ENCODE measurements at regions not wholly inside any gene's neighbourhood (a gene's known extent, or its start where the extent isn't known, plus 50 kb on each side); places are given as distances from the start of the nearest gene placed in this dataset.
A peak's percentile ranks its signal among the peaks of the same experiment; 100 is the strongest.

- DNase-seq (ENCODE audit: low spot score) (no peak), ATAC-seq (no peak)
- no peaks in the 10 kb centered on the region for H3K27me3 ChIP-seq (ENCODE audit: insufficient read depth)
- Mint-ChIP-seq H3K27ac (0 out of 2 replicates have a peak overlapping the region, but pooled peaks have one; percentile 1), H3K9me3 (no peaks in the 10 kb centered on the region), H3K36me3 (ENCODE audit: low read depth) (no peaks in the 10 kb centered on the region), H3K4me3 (no peak overlapping the region), H3K4me1 (peaks cover 26% of the 10 kb centered on the region), H3K27me3 (ENCODE audit: insufficient read depth, low read depth, poor library complexity) (no peaks in the 10 kb centered on the region)
- TF ChIP-seq POLR2AphosphoS5 (IDR thresholded peaks at IDR 0.05; ENCODE audit: low read depth) (no peak), NANOG (IDR thresholded peaks at IDR 0.05; ENCODE audit: borderline replicate concordance) (no peak), JUNB (IDR thresholded peaks at IDR 0.05; ENCODE audit: unreplicated experiment) (no peak), STAT1 (IDR thresholded peaks at IDR 0.05; ENCODE audit: unreplicated experiment) (no peak)
- TF ChIP-seq, protein P1, sequence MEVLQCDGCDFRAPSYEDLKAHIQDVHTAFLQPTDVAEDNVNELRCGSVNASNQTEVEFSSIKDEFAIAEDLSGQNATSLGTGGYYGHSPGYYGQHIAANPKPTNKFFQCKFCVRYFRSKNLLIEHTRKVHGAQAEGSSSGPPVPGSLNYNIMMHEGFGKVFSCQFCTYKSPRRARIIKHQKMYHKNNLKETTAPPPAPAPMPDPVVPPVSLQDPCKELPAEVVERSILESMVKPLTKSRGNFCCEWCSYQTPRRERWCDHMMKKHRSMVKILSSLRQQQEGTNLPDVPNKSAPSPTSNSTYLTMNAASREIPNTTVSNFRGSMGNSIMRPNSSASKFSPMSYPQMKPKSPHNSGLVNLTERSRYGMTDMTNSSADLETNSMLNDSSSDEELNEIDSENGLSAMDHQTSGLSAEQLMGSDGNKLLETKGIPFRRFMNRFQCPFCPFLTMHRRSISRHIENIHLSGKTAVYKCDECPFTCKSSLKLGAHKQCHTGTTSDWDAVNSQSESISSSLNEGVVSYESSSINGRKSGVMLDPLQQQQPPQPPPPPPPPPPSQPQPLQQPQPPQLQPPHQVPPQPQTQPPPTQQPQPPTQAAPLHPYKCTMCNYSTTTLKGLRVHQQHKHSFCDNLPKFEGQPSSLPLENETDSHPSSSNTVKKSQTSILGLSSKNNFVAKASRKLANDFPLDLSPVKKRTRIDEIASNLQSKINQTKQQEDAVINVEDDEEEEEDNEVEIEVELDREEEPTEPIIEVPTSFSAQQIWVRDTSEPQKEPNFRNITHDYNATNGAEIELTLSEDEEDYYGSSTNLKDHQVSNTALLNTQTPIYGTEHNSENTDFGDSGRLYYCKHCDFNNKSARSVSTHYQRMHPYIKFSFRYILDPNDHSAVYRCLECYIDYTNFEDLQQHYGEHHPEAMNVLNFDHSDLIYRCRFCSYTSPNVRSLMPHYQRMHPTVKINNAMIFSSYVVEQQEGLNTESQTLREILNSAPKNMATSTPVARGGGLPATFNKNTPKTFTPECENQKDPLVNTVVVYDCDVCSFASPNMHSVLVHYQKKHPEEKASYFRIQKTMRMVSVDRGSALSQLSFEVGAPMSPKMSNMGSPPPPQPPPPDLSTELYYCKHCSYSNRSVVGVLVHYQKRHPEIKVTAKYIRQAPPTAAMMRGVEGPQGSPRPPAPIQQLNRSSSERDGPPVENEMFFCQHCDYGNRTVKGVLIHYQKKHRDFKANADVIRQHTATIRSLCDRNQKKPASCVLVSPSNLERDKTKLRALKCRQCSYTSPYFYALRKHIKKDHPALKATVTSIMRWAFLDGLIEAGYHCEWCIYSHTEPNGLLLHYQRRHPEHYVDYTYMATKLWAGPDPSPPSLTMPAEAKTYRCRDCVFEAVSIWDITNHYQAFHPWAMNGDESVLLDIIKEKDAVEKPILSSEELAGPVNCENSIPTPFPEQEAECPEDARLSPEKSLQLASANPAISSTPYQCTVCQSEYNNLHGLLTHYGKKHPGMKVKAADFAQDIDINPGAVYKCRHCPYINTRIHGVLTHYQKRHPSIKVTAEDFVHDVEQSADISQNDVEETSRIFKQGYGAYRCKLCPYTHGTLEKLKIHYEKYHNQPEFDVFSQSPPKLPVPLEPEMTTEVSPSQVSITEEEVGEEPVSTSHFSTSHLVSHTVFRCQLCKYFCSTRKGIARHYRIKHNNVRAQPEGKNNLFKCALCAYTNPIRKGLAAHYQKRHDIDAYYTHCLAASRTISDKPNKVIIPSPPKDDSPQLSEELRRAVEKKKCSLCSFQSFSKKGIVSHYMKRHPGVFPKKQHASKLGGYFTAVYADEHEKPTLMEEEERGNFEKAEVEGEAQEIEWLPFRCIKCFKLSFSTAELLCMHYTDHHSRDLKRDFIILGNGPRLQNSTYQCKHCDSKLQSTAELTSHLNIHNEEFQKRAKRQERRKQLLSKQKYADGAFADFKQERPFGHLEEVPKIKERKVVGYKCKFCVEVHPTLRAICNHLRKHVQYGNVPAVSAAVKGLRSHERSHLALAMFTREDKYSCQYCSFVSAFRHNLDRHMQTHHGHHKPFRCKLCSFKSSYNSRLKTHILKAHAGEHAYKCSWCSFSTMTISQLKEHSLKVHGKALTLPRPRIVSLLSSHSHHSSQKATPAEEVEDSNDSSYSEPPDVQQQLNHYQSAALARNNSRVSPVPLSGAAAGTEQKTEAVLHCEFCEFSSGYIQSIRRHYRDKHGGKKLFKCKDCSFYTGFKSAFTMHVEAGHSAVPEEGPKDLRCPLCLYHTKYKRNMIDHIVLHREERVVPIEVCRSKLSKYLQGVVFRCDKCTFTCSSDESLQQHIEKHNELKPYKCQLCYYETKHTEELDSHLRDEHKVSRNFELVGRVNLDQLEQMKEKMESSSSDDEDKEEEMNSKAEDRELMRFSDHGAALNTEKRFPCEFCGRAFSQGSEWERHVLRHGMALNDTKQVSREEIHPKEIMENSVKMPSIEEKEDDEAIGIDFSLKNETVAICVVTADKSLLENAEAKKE (CRISPR knock-in tag; IDR thresholded peaks at IDR 0.05): no peak
- TF ChIP-seq, protein P2, sequence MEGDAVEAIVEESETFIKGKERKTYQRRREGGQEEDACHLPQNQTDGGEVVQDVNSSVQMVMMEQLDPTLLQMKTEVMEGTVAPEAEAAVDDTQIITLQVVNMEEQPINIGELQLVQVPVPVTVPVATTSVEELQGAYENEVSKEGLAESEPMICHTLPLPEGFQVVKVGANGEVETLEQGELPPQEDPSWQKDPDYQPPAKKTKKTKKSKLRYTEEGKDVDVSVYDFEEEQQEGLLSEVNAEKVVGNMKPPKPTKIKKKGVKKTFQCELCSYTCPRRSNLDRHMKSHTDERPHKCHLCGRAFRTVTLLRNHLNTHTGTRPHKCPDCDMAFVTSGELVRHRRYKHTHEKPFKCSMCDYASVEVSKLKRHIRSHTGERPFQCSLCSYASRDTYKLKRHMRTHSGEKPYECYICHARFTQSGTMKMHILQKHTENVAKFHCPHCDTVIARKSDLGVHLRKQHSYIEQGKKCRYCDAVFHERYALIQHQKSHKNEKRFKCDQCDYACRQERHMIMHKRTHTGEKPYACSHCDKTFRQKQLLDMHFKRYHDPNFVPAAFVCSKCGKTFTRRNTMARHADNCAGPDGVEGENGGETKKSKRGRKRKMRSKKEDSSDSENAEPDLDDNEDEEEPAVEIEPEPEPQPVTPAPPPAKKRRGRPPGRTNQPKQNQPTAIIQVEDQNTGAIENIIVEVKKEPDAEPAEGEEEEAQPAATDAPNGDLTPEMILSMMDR (conservative IDR thresholded peaks at IDR 0.05; ENCODE audit: low read depth in 2 of 2): no peak
- no peaks in the 10 kb centered on the region for H3K36me3 ChIP-seq (ENCODE audit: insufficient read depth)
- H3F3A ChIP-seq (replicated peaks; ENCODE audit: low read depth): no peaks in the 10 kb centered on the region
- no peak overlapping the region for H2AFZ ChIP-seq
- H3K9me2 ChIP-seq (ENCODE audit: insufficient read depth): no peaks in the 10 kb centered on the region
- H3K27ac ChIP-seq (ENCODE audit: low read depth): no peak overlapping the region
- H3K4me1 ChIP-seq (ENCODE audit: insufficient read depth): peaks cover 8% of the 10 kb centered on the region; the same call in 1 of the 2 replicates
- H3K4me2 ChIP-seq: no peak overlapping the region
- H3K4me3 ChIP-seq: no peak overlapping the region
- no peaks in the 10 kb centered on the region for H3K79me2 ChIP-seq (replicated peaks; ENCODE audit: insufficient read depth)
- H4K20me1 ChIP-seq (replicated peaks; ENCODE audit: insufficient read depth): no peaks in the 10 kb centered on the region
These were observed 296.5 kb downstream of the NDFIP2 start for GRCh38 chr13:79777504-79777903.

Measured in GM23338 (cell line).